Smooth muscle cell of the brain vasculature (primary cell): ENCODE measurements at regions not wholly inside any gene's neighbourhood (a gene's known extent, or its start where the extent isn't known, plus 50 kb on each side); places are given as distances from the start of the nearest gene placed in this dataset.

Experiments used
- DNase-seq: peaks from one replicate; pipeline ENCODE4 v3.0.0-alpha.2; 2012; ENCODE audit warnings: low read depth, low spot score

DNA sequence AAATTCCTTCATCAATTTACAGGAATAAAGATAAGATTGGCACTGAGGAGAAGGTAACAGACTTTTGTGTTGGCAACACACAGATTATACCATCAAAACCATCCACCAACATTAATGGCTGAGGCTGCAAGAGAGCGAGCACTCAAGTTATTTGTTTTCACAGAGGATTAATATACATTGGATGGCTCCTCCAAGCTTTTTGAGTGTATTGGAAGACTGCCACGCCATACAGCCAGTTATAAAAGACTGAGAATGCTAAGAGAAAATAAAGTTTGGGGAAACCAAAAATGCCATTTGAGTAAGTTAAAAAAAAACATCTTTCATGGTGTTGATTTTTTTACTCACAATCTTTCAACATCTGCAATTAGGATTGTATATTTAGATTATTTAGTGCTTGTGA is 973.8 kb upstream of the SLC35B3 start:
- DNase-seq = no peak

GRCh38 chr6:9408402-9409117 is 973.2 kb upstream of the SLC35B3 start:
- no peak for DNase-seq

DNA sequence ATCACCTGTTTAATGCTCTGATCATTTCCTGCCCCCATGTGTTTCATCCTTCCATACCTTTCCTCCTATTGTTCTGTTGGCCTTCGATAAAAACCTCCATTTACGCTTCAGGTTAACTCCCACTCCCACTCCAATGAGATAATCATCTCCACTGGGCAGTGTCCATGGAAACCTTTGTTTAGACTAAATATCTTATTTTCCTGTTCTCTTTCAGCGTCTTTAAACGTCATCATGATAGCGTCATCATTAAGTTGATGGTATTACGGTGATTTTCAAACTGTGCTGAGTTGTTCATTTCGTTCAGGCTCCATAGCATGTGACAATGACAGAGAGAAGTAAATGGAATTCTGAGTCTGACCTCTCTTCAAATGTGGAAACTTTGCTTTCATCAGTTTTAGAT is 970.5 kb upstream of the SLC35B3 start:
- DNase-seq = no peak

DNA sequence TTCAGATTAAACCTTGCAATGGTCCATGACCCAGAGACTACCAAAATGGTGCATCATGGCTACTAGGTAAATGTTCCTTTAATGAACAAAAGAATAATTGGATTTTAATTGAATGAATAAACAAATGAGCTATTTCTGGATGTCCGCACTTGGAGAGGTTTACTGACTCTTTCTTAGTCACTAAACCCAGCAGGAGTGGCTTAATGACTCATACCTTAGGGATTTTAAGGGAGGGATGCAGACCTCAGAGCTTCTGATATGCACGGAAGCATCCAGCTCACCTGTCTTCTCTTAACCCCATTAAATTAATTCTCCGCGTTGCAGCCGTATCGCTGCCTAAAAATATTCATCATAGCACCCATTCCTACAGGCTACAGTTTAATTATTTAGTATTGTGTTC is 970.0 kb upstream of the SLC35B3 start:
- DNase-seq = no peak

DNA sequence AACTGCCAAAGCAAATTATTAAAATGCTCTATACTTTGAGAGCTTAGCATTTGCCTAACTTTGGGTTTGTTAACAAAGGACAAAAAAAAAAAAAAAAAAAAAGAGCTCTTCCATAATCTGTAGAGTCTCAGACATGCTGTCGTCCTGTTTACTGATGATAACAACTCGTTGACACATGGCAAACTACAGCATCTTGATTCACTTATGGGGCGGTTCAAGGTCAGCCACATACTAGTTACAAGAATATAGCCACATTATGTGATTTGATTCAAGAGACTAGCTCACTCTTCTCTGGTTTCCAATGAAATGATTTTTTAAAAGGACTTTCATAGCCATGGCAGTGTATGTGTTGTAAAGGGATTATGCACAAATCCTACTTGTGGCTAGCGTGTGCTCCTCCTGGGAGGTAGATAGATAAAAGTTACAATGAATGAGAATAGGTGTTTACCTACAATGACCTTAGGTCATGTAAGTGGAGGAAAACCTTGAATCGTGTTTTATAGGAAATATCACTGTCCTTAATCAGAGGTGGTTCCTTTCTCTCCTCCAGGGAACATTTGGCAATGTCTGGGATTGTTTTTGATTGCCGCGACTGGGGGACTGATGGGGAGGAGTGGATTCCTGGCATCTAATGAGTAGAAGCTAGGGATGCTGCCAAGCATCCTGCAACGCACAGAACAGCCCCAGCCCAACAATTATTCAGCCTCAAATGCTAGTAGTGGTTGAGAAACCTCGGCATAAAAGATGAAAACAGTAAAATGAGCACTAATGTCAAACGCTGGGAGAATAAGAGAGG is 969.2 kb upstream of the SLC35B3 start:
- DNase-seq = no peak

DNA sequence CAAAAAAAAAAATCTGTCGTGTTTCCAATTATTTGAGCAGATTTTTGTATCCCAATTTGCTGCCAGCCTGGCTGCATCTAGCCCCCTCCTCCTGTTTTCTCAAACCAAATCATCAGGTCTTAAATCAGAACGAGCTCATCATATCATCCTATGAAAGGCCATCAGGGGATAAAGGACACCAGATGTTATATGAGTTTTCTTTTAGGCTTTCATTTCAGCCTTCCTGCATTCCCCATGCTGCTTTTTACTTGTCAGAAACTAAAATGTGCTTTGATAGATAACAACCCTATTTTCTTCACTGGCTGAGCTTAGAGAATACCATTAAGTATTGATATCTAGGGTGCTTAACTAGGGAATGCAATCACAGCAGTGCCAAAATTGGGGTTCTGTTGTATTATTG is 968.4 kb upstream of the SLC35B3 start:
- DNase-seq = no peak

DNA sequence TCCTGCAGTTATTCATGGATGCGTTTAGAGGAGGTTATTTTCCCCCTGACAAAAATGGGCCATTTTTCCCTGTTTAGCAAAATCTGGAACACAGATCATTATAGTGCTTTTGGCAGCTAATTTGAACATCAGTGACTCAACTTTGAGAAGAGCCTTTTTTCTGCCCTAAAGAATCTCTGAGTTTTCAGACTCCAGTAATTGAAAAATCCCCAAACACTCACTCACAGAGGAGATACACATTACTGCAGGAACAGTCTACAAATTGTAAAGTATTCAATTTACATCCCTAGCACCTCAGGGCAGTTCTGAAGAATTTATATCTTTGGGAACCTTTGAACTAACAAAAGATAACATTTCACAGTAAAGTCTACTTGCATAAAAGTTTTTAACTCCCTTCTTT is 966.6 kb upstream of the SLC35B3 start:
- DNase-seq = no peak

GRCh38 chr6:9399916-9400315 is 964.6 kb upstream of the SLC35B3 start:
- DNase-seq = no peak

DNA sequence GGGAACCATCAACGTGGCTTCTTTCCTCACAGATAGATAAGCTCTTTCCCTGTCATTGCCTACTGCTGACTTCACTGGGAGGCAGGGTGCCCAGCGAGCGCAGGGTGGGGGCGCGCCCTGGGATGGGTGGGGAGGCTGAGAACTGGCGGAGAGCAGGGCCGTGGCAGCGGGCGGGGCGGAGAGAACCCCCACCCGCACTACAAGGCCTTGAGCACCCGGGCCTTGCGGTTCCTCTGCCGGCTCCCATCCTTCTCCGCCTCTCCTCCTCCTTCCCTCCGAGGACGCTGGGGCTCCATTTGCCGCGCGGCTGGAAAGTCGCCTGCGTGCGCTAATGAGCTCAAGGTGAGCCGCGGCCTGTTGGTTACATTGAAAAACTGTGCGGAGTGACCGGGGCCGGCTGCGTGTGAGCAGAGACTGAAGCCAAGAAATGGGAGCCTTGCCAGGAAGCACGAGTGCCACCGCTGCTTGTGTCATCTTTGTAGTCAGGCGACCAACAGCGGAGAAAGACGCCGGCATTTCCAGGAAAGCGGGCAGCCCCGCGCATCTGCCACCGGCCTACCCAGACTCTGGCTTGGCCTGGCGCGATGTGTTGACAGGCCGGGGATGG is 963.5 kb upstream of the SLC35B3 start:
- no peak for DNase-seq

DNA sequence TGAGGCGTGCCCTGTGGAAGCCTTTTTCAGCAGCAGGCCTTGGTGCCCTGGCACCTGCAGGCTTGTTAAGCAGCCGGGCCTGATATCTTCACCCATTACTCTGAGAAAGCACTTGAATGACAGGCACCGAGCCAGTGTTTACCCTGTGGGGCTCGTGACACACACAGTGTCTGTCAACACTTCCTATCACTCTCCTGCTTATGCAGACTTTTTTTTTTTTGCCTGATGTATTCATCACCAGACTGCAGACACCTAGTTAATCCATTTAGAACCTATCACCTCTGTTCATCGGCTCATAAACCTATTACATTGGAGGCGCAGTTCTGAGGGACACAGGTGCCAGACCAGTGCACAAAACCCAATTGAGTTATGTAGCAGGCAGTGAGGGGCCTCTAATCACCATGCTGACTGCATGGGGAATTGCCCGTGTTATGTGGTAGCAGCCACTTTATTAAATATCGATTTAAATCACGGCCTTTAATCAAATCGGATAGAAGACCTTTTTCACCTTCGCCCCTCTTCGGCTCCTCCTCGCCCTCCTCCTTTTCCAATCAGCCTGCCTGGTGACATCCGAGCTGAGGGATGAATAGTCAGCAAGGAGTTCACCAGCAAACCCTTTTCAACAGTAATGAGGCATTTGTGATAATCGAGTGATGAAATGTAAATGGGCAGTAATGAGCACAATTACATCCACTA is 962.9 kb upstream of the SLC35B3 start:
- DNase-seq = no peak

GRCh38 chr6:9388596-9388995 is 953.3 kb upstream of the SLC35B3 start:
- DNase-seq = no peak

DNA sequence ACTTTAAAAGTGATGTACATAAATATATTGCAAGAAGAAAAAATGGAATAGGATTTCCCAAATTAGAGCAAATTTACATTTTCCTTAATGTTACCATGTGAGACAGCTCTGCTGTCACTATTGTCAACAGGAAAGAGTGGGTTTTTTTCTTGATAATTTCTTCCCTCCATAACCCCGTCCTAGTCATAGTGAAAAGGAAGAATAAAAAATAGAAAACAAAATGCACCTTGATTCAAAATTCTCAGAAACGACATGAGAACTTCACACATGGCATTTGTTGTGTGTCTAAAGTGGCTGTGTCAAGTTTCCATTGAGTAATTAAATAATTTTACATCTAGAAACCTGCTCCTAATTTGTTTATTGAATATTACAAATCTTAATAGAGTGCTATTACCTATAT is 945.2 kb upstream of the SLC35B3 start:
- no peak for DNase-seq

GRCh38 chr6:9373308-9373707 is 938.0 kb upstream of the SLC35B3 start:
- no peak for DNase-seq

DNA sequence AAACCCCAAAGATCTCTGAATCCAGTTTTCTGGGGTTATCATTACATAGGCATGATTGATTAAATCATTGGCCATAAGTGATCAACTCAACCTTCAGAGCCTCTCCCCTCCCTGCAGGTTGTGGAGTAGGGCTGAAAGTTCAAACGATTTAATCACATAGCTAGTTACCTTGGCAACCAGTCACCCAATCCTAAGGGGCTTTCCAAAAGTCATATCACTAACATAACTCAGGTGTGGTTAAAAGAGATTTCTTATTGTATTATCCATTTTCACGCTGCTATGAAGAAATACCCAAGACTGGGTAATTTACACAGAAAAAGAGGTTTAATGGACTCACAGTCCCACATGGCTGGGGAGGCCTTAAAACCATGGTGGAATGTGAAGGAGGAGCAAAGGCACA is 935.1 kb upstream of the SLC35B3 start:
- no peak for DNase-seq

DNA sequence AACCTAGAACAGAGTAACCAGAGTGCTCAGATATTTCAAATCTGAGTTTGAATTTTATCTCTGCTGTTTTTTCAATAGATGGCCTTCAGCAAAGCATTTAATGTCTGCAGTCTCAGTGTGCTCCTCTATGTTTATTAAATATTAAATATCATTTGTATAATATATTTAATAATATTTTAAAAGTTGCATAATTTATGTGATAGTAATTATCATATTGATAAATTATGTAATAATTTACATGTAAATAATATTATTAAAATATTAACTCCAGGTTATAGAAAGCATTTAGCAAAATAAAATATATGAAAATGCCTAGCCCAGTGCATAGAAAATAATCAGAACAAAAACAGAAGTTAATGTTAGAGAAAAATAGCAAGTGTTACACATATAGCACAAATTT is 930.0 kb upstream of the SLC35B3 start:
- DNase-seq = no peak

DNA sequence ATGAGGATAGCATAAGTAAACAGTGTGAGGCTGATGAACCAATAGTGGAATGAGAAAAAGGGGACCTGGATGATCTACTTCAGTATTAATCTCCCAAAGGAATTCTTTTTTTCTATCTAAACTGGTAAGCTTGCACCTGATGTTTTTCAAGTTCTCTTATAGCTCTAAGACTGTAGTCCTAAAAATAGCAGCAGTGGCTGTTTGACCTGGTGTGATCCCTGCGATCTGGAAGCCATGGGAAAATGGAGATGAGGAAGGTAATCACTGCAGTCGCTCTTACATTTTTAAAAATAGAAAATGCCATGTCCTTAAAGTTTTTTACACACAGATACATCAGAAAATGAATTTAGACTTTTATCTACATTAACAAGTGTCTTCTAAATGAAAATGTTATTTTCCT is 926.4 kb upstream of the SLC35B3 start:
- DNase-seq = no peak

- no peak for DNase-seq
Measured at GRCh38 chr6:9360881-9361280, 925.5 kb upstream of the SLC35B3 start.

- DNase-seq = no peak
Measured at GRCh38 chr6:9347608-9348007, 912.3 kb upstream of the SLC35B3 start.

DNA sequence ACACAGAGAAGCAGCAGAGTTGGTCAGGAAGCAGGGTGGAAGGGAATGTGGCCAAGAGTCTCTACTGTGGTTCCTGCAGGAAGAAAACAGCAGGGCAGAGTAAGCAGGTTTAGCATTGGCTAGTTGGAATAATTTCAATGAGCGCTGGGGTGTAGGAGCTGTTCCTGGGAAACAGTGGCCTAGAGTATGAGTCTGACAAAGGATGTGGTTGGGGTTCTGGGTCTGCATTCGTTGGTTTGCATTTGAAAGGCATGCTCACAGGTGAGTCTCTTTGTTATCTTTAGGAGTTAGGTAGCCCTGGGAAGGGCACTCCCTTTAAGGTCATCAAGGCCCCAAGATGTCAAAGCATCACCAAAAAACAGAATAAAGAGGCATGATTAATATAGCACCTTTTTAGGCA is 911.6 kb upstream of the SLC35B3 start:
- no peak for DNase-seq

- DNase-seq = no peak
Measured at GRCh38 chr6:9335431-9335830, 900.1 kb upstream of the SLC35B3 start.

- DNase-seq = no peak
Measured at GRCh38 chr6:9334979-9335378, 899.6 kb upstream of the SLC35B3 start.

- DNase-seq = no peak
Measured at GRCh38 chr6:9332241-9332780, 897.0 kb upstream of the SLC35B3 start.
